Cardiac fibroblast (primary cell): ENCODE measurements at regions not wholly inside any gene's neighbourhood (a gene's known extent, or its start where the extent isn't known, plus 50 kb on each side); places are given as distances from the start of the nearest gene placed in this dataset.
A peak's percentile ranks its signal among the peaks of the same experiment; 100 is the strongest.

Experiments used
- DNase-seq, 2 donors: peaks; one replicate each; pipeline versions ENCODE4 v3.0.0 to v3.0.0-alpha.2; 2010; ENCODE audit warnings: low read depth in 2 of 2
- H3K4me3 ChIP-seq, 2 donors: replicated peaks in 1 of 2; 1 replicate in 1 of 2; 2 replicates in 1 of 2; pipeline ENCODE4 v1.5.1; 2011; ENCODE audit warnings: low read depth in 2 of 2, low read length in 2 of 2, mild to moderate bottlenecking in 2 of 2, moderate library complexity in 1 of 2
- CTCF ChIP-seq: IDR thresholded peaks from one replicate; pipeline ENCODE4 v1.5.1; 2011; ENCODE audit warnings: low read depth, mild to moderate bottlenecking, low read length, inconsistent platforms

DNA sequence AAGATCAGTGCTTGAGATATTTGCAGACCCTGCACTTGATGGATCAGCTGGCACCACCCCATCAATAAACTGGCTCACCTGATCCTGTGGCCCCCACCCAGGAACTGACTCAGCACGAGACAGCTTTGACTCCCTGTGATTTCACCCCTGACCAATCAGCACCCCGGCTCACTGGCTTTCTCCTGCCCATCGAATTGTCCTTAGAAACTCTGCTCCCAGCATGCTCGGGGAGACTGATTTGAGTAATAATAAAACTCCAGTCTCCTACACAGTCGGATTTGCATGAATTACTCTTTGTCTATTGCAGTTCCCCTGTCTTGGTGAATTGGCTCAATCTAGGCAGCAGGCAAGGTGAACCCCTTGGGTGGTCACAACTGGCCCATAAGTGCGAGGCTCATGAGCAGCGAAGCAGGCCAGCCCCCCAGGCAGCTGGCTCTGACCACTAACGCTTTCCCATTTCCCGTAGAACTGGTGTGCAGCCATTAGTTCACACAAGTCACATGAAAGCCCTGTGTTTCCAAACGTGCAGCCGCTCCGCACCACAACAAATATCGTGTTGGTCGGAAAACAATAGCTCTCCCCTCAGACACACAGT is 79.6 kb downstream of the RSPH3 start:
- peak in 1 of 2 donors; percentile 13 for DNase-seq
- TF ChIP-seq CTCF: no peak
- no peak overlapping the region for H3K4me3 ChIP-seq

DNA sequence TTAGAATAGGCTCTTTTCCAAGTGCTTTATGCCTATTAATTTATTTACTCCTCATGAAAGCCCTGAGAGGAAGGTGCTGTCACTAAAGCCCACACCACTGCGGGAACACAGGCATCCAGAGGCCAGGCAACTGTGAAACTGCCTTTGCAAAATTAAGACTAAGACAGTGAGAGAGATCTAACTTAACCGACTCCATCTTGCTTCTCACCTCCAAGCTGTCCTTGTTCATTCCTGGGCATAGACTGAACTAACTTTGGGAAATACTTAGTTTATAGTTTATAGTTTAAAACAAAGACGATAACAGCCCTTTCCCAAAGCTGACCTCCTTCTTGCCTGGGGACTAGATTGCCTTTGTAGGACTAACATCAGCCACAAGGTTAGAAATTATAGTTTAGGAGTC is 80.1 kb downstream of the RSPH3 start:
- no peak for DNase-seq
- no peak overlapping the region for H3K4me3 ChIP-seq
- TF ChIP-seq CTCF: no peak

GRCh38 chr6:158916617-158917016 is 83.4 kb downstream of the RSPH3 start:
- DNase-seq: no peak
- TF ChIP-seq CTCF: no peak
- no peak overlapping the region for H3K4me3 ChIP-seq

DNA sequence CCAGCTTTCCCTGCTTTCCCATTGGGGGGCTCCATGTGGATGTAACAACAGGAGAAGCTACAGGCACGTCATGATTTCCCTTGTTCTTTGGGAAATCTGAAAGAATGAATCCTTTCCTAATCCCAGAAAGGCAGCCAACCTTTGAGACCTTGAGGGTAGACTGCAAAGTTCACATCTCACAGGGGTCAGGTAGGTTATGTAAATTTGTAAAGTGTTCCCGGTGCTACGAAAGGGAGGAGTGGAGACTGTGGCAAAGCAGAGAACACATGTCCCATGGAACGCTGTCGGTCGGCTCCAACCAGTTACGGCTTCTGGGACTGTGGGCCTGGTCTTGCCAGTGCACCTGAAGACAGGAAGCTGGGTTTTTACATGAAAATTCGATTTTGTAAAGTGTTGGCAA is 85.1 kb downstream of the RSPH3 start:
- DNase-seq: no peak
- H3K4me3 ChIP-seq: no peak overlapping the region
- TF ChIP-seq CTCF: no peak

- DNase-seq: no peak
- no peak overlapping the region for H3K4me3 ChIP-seq
- no peak for TF ChIP-seq CTCF
These were observed 86.4 kb downstream of the RSPH3 start for GRCh38 chr6:158913580-158913979.

DNA sequence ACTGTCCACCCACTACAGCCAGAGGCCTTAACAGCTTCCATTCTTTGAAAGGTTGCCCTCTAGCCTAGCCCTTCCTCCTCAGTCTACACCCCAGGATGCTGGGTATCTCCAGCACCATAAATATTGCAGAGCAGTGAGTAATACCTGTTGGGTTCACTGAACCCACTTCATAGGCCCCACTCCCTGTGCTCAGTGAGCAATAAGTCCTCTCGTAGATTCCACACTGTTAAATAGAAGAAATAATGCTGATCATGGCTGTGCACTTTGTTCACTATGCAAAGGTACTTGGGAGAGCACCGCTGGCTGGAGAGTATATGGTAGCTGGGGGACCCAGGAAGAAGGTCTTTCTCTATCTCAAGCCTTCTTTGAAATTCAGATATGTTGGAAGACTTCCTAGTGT is 87.3 kb downstream of the RSPH3 start:
- no peak for TF ChIP-seq CTCF
- no peak for DNase-seq

More for the DNA sequence above, 87.3 kb downstream of the RSPH3 start:
- no peak overlapping the region for H3K4me3 ChIP-seq
